ENCODE measurements at regions not wholly inside any gene's neighbourhood (a gene's known extent, or its start where the extent isn't known, plus 50 kb on each side); places are given as distances from the start of the nearest gene placed in this dataset.
A peak's percentile ranks its signal among the peaks of the same experiment; 100 is the strongest.

- TF ChIP-seq CTCF (IDR thresholded peaks at IDR 0.05): no peak
- intact Hi-C loops (cut with DNase I): no loop called here
- peaks cover 0 to 13% of the 10 kb centered on the region in 2 donors for H3K27me3 ChIP-seq
- no peak overlapping the region for H3K4me3 ChIP-seq
- no peaks in the 10 kb centered on the region for H3K36me3 ChIP-seq
- H3K4me1 ChIP-seq: no peaks in the 10 kb centered on the region
- DNase-seq (no peak), ATAC-seq (no peak)
- peaks cover 0 to 8% of the 10 kb centered on the region in 2 donors for H3K9me3 ChIP-seq
- H3K27ac ChIP-seq: no peak overlapping the region
These were observed 298.4 kb upstream of the MOCS1 start for GRCh38 chr6:40232698-40233097.

GRCh38 chr6:40227735-40228134, 293.5 kb upstream of the MOCS1 start:
- ATAC-seq: no peak
- TF ChIP-seq CTCF (IDR thresholded peaks at IDR 0.05): no peak
- H3K4me3 ChIP-seq: no peak overlapping the region
- H3K27me3 ChIP-seq: peaks cover 0 to 6% of the 10 kb centered on the region in 2 donors
- peaks cover 0 to 4% of the 10 kb centered on the region in 2 donors for H3K9me3 ChIP-seq
- intact Hi-C loops (cut with DNase I): no loop called here
- H3K36me3 ChIP-seq: no peaks in the 10 kb centered on the region
- no peaks in the 10 kb centered on the region for H3K4me1 ChIP-seq
- H3K27ac ChIP-seq: no peak overlapping the region
- no peak for DNase-seq

GRCh38 chr6:40222354-40222753, 288.1 kb upstream of the MOCS1 start:
- Histone ChIP-seq H3K27ac (no peak overlapping the region), H3K27me3 (no peaks in the 10 kb centered on the region), H3K9me3 (peaks cover 0 to 4% of the 10 kb centered on the region in 2 donors), H3K36me3 (no peaks in the 10 kb centered on the region), H3K4me3 (no peak overlapping the region), H3K4me1 (no peaks in the 10 kb centered on the region)
- DNase-seq (no peak), ATAC-seq (no peak)
- intact Hi-C loops (cut with DNase I): no loop called here
- TF ChIP-seq CTCF (IDR thresholded peaks at IDR 0.05): no peak

- intact Hi-C loops (cut with DNase I): no loop called here
- H3K36me3 ChIP-seq: no peaks in the 10 kb centered on the region
- H3K27ac ChIP-seq: no peak overlapping the region
- H3K9me3 ChIP-seq: peaks cover 0 to 4% of the 10 kb centered on the region in 2 donors
- H3K27me3 ChIP-seq: no peaks in the 10 kb centered on the region
- H3K4me3 ChIP-seq: no peak overlapping the region
- TF ChIP-seq CTCF (IDR thresholded peaks at IDR 0.05): no peak
- no peak for DNase-seq
- ATAC-seq: peak; percentile 70
- no peaks in the 10 kb centered on the region for H3K4me1 ChIP-seq
These were observed 285.5 kb upstream of the MOCS1 start for GRCh38 chr6:40219799-40220198.

GRCh38 chr6:40210628-40211056, 276.4 kb upstream of the MOCS1 start:
- intact Hi-C loops (cut with DNase I): no loop called here
- H3K27ac ChIP-seq: no peak overlapping the region
- no peaks in the 10 kb centered on the region for H3K27me3 ChIP-seq
- no peaks in the 10 kb centered on the region for H3K4me1 ChIP-seq
- no peak overlapping the region for H3K4me3 ChIP-seq
- H3K9me3 ChIP-seq: peaks cover 0 to 3% of the 10 kb centered on the region in 2 donors
- TF ChIP-seq CTCF (IDR thresholded peaks at IDR 0.05): no peak
- DNase-seq (no peak), ATAC-seq (no peak)
- H3K36me3 ChIP-seq: no peaks in the 10 kb centered on the region
